ENCODE measurements at regions not wholly inside any gene's neighbourhood (a gene's known extent, or its start where the extent isn't known, plus 50 kb on each side); places are given as distances from the start of the nearest gene placed in this dataset.

DNA sequence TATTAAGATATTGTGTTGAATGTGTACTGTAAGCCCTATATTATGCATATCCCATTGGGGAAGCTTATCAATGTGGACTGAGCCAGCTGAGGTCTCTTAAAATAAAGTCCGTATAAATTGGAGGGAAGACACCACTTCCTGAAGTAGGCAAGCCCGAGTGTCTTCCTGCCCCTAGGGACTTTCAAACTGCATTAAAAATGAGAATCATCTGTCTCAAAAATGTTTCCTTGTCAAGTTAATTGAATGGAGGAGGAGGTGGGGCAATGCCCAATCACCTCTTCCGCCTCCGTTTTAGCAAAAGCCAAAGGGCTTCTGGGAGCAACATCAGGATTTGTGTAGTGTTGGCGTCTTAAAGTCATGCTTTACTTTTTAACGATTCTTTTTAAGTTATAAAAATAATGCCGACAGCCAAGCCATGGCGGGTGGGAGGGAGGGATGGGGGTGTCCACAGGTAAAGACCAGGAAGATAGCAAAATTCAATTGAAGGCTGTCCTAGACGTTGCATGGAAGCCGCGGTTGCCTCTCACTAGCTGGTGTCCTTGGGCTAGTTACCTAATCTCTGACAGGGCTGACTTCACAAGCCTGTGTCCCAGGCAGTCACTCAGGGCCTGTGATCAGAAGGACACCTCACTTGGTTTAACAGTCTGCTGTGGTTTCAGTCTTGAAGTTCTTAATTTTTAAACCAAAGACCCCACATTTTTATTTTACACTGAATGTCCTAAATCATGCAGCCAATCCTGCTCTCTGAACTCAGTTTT, 524.9 kb upstream of the PROK2 start:
- Histone ChIP-seq H3K4me3 (no peak overlapping the region), H3K4me2 (no peak overlapping the region), H3K27me3 (peaks cover 3% of the 10 kb centered on the region), H3K27ac (no peak overlapping the region), H3K36me3 (no peaks in the 10 kb centered on the region), H4K20me1 (ENCODE audit: low read depth) (no peaks in the 10 kb centered on the region), H3K79me2 (ENCODE audit: low read depth) (no peaks in the 10 kb centered on the region), H3F3A (ENCODE audit: low read depth) (no peaks in the 10 kb centered on the region), H2AFZ (replicated peaks) (no peak overlapping the region), H3K4me1 (no peaks in the 10 kb centered on the region), H3K9me3 (ENCODE audit: low read depth) (no peaks in the 10 kb centered on the region), H3K9ac (no peak overlapping the region)
- Mint-ChIP-seq H3K9me3 (no peaks in the 10 kb centered on the region), H3K36me3 (no peaks in the 10 kb centered on the region), H3K27ac (no peak overlapping the region), H3K4me1 (peaks cover 25% of the 10 kb centered on the region), H3K27me3 (ENCODE audit: insufficient read depth, low read depth) (peaks cover 8% of the 10 kb centered on the region), H3K4me3 (no peak overlapping the region)
- DNase-seq (ENCODE audit: low spot score) = no peak
- TF ChIP-seq EZH2 (IDR thresholded peaks at IDR 0.05) (no peak), EZH2phosphoT487 (IDR thresholded peaks at IDR 0.05) (no peak)
- TF ChIP-seq, protein P1, sequence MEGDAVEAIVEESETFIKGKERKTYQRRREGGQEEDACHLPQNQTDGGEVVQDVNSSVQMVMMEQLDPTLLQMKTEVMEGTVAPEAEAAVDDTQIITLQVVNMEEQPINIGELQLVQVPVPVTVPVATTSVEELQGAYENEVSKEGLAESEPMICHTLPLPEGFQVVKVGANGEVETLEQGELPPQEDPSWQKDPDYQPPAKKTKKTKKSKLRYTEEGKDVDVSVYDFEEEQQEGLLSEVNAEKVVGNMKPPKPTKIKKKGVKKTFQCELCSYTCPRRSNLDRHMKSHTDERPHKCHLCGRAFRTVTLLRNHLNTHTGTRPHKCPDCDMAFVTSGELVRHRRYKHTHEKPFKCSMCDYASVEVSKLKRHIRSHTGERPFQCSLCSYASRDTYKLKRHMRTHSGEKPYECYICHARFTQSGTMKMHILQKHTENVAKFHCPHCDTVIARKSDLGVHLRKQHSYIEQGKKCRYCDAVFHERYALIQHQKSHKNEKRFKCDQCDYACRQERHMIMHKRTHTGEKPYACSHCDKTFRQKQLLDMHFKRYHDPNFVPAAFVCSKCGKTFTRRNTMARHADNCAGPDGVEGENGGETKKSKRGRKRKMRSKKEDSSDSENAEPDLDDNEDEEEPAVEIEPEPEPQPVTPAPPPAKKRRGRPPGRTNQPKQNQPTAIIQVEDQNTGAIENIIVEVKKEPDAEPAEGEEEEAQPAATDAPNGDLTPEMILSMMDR (IDR thresholded peaks at IDR 0.05) = no peak

DNA sequence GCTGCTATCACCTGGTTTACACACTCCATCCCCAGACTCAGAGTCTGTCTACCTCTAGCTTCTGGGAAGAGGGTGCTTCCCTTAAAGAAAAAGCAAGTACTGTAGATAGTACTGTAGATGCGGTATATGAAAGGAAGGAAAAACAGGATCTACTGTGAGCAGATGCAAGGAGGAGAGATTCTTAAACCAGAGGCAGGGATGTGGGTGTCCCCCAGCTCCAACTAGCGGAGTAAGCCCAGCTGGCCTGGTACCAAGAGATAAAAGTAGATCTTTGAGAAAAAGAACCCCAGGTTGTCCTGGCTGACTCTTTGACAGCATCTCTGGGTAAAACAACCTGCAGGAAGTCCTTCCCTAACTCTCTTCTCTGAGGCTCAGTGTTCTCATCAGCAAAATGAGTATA, 523.7 kb upstream of the PROK2 start:
- Histone ChIP-seq H3K79me2 (ENCODE audit: low read depth) (no peaks in the 10 kb centered on the region), H3K9me3 (ENCODE audit: low read depth) (no peaks in the 10 kb centered on the region), H3K27ac (no peak overlapping the region), H3K36me3 (no peaks in the 10 kb centered on the region), H2AFZ (replicated peaks) (no peak overlapping the region), H3K4me2 (no peak overlapping the region), H3F3A (ENCODE audit: low read depth) (no peaks in the 10 kb centered on the region), H3K27me3 (peaks cover 3% of the 10 kb centered on the region), H4K20me1 (ENCODE audit: low read depth) (no peaks in the 10 kb centered on the region), H3K4me3 (no peak overlapping the region), H3K4me1 (peaks cover 4% of the 10 kb centered on the region), H3K9ac (no peak overlapping the region)
- peaks cover 35% of the 10 kb centered on the region for H3K4me1 Mint-ChIP-seq
- no peak overlapping the region for H3K4me3 Mint-ChIP-seq
- no peak for TF ChIP-seq EZH2 (IDR thresholded peaks at IDR 0.05)
- TF ChIP-seq, protein P1 (IDR thresholded peaks at IDR 0.05) = no peak
- no peak for TF ChIP-seq EZH2phosphoT487 (IDR thresholded peaks at IDR 0.05)
- no peak for DNase-seq (ENCODE audit: low spot score)
- H3K9me3 Mint-ChIP-seq = no peaks in the 10 kb centered on the region
- H3K27me3 Mint-ChIP-seq (ENCODE audit: insufficient read depth, low read depth) = peaks cover 8% of the 10 kb centered on the region
- H3K36me3 Mint-ChIP-seq = no peaks in the 10 kb centered on the region
- peak overlapping the region; percentile 25 for H3K27ac Mint-ChIP-seq

DNA sequence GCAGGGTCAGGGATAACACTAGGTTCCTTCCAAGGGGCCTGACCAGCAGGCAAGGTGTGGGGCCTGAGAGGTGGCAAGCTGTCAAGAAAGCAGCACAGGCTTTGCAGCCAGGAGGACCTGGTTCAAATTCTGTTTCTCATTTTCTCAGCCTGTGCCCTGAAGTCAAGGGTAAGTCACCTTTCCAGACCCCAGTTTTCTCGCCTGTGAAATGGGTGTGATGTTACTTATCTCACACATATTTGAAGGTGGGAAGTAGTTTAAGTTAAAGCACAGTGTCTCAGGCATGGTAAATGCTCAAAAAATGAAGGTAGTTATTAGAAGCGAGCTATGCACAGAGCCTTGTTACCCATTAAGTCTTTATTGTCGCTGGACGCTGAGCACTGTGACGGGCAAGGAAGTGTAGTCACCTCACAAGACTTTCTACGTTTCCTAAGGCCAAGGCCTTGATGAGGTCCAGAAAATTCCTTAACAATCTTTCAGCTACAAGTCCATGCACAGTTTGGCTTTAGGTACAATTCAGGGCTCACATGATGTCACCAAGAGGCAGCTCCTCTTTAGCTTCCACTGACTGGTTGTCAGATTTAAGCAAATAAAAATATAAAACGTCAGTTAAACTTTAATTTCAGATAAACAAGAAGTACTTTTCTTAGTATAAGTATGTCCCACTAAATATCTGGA, 522.6 kb upstream of the PROK2 start:
- Mint-ChIP-seq H3K27me3 (ENCODE audit: insufficient read depth, low read depth) (peaks cover 4% of the 10 kb centered on the region), H3K4me1 (peaks cover 38% of the 10 kb centered on the region), H3K4me3 (no peak overlapping the region), H3K9me3 (no peaks in the 10 kb centered on the region), H3K36me3 (no peaks in the 10 kb centered on the region), H3K27ac (no peak overlapping the region)
- H3K27me3 ChIP-seq = peaks cover 3% of the 10 kb centered on the region
- H3K9me3 ChIP-seq (ENCODE audit: low read depth) = no peaks in the 10 kb centered on the region
- no peak overlapping the region for H3K4me2 ChIP-seq
- H4K20me1 ChIP-seq (ENCODE audit: low read depth) = no peaks in the 10 kb centered on the region
- H3K27ac ChIP-seq = no peak overlapping the region
- TF ChIP-seq EZH2phosphoT487 (IDR thresholded peaks at IDR 0.05) (no peak), EZH2 (IDR thresholded peaks at IDR 0.05) (no peak)
- TF ChIP-seq, protein P1 (IDR thresholded peaks at IDR 0.05) = no peak
- H3K4me3 ChIP-seq = no peak overlapping the region
- no peak overlapping the region for H3K9ac ChIP-seq
- no peaks in the 10 kb centered on the region for H3F3A ChIP-seq (ENCODE audit: low read depth)
- H2AFZ ChIP-seq (replicated peaks) = no peak overlapping the region
- H3K79me2 ChIP-seq (ENCODE audit: low read depth) = no peaks in the 10 kb centered on the region
- peaks cover 4% of the 10 kb centered on the region for H3K4me1 ChIP-seq
- H3K36me3 ChIP-seq = no peaks in the 10 kb centered on the region
- DNase-seq (ENCODE audit: low spot score) = no peak
